Anterior cingulate cortex (tissue), 58 donors: ENCODE measurements at regions not wholly inside any gene's neighbourhood (a gene's known extent, or its start where the extent isn't known, plus 50 kb on each side); places are given as distances from the start of the nearest gene placed in this dataset.
"Not testable (repeated sequence)": the region's sequence is repeated elsewhere in the genome, so short reads cannot be mapped to it uniquely, and the experiment has no call there.

Source experiments
- DNase-seq, 58 donors: peaks; one replicate each; lab custom pipeline; 2025; lab: John Stamatoyannopoulos, UW

- DNase-seq = no peak
Observed at GRCh38 chr2:150271952-150272802, 215.3 kb downstream of the RND3 start.

- DNase-seq = no peak
Observed at GRCh38 chr2:150267651-150268415, 219.6 kb downstream of the RND3 start.

GRCh38 chr2:150266931-150267330 is 220.5 kb downstream of the RND3 start:
- DNase-seq = no peak

DNA sequence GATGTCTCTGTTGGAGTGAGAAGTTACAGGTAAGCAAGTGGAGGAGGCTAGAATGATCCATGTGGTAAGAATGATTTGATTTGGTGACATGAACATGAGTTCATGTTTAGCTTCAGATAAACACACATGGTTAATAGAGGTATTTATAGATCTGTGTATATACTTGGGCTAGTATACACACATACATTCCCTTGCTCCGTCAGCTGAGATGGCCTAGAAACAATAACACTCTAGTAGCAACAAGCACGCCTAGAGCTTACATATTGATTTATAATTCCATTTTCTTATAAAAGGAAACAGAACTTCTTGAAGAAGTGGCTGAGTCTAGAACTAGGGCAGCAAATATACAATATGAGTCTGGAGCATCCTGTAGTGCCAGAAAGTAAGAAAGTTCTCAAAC is 223.0 kb downstream of the RND3 start:
- DNase-seq = no peak

- DNase-seq = no peak
Observed at GRCh38 chr2:150261691-150262090, 225.8 kb downstream of the RND3 start.

DNA sequence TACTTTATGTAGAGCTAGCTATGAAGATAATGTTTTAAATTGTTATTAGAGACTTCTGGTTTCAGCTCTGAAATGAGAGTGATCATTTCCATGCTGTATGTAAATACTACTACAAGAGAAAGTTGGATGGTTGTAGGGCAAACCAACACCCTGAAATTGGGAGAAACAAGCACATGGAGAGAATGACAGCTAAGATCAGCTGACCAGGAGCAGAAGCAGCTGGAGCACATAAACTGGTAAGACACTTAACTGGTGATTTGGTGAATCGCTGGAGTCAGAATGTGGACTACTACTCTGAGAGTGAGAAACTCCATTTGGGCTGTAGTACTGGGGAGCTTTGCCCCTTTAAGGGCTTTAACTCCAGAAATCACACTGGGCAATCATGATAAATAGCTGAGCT is 226.8 kb downstream of the RND3 start:
- no peak for DNase-seq

DNA sequence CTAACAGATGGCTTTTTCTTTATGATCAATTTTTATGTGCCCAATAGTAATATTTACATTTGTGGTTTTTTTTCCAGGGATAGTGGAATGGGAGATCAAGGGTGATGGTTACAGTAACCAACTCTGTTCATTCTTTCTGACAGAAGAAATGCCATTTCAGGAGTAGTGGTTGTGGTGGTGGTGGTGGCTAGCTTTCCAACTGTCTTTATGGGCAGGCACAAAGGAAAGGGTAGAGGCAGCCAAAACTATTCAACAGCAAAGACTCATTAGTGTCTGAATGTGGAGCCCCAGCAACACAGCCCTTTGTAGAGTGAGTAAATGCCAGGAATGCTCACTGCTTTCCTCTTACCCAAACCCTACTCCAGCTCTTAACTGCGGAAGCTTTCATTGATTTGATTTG is 227.7 kb downstream of the RND3 start:
- peak in 5 of 58 donors; percentile 5 to 49 (median 9) for DNase-seq

DNA sequence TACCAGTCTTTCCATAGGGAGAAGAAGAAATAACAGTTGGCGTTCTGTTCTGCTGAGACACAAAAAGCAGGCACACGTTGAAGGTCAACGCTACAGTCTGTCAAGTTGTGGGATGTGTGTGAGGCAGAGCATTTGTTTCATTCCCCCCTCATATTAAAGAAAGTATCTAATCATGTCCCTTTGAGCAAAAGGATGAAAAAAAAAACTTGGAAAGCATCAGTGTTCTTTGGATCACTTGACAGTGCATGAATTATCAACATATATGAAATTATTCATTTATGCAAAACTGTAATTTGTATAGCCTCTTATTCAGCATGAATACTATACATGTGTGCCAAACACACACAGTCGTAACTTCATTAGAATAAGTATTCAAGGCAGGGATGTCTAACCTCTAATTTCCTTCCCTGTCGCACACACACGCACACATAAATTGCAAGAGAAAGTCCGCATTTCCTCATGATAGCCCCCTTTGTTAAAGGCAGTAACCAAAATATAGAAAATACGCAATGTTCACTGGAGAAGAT is 228.6 kb downstream of the RND3 start:
- no peak for DNase-seq

DNA sequence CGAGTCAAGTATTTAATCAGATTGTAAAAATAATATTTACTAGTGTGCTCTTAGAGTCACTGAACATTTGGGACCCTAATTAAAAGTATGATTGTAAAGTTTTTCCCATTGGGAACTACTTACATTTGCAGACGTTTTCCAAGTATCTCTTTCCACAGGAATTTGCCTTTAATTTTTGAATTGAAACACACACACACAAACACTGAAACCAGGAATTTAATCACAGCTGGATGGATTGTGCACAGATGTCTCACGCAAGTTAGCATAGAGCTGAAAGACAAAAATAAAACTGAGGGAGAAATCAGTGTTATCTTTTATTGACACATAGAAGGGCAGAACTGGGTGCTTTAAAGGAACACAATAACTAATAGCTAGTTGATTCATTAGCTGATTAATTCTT is 230.7 kb downstream of the RND3 start:
- DNase-seq = no peak

GRCh38 chr2:150255528-150255927 is 231.9 kb downstream of the RND3 start:
- no peak for DNase-seq

GRCh38 chr2:150249735-150250134 is 237.7 kb downstream of the RND3 start:
- DNase-seq = not testable (repeated sequence)

GRCh38 chr2:150247481-150247880 is 240.0 kb downstream of the RND3 start:
- DNase-seq = no peak

DNA sequence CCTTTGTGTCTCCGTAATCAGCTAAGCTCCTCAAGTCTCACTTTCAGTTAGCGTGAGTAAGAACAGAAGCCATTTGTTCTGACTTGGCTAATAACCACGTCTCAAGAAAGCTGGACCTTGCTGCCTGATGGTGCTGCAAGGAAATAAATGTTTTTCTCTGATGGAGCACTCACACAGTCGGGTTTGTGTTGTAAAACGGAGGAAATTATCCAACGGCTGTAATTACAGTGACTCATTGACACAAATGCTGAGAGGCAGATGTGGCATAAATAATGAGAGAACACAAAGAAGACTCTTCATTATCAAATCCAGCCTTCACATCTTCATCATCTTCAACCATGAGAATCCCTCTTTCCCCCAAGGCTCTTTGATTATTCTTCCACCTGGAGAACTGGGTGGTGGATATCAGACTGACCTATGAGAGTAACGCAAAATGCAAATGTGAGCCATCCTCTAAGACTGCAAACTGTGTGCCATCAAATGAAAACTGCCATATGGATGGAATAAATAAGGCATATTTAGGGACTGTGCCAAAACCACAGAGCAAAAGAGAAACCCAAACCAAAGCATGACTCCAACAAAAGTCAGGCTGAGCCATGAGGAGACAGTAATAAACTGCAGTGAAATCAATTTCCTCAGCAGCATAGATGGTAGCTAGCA is 252.6 kb downstream of the RND3 start:
- peak in 13 of 58 donors; percentile 0 to 37 (median 5) for DNase-seq

DNA sequence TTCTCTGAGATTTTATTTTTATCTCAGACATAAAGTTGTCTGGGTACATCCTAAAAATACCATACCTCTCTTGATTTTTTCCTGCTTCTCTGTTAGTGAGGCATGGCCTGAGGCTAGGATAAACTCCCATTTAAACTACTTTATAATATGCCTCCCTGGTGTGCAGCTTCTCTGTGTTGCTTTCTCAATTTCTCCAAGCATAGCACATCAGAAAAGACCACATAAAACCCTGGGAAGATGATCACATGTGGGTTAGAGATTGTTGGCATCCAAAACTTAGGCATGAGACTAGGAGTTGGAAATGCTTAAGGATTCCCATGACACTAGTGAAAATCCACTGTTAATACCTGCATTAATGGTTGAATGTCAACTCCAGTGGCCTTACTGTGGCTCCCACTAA is 254.6 kb downstream of the RND3 start:
- no peak for DNase-seq

GRCh38 chr2:150232321-150232720 is 255.1 kb downstream of the RND3 start:
- DNase-seq = no peak

DNA sequence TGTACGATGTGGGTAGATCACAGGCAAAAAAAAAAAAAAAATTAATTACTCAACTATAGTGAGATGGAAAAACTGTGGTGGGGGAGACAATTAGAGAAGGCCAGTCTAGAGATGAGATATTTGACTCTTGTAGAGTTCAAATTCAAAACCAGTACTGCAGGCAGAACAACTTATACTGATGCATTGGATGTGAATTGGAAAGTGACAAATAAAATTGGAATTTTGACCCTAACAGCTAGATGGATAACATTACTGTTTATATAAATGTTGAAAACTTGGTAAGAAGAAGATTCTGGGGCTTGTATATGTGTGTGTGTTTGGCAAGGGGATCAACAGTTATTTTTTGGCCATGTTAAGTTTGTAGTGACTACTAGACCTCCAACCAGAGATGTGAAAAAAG is 256.9 kb downstream of the RND3 start:
- DNase-seq = no peak

- DNase-seq = no peak
Observed at GRCh38 chr2:150230004-150230403, 257.5 kb downstream of the RND3 start.

DNA sequence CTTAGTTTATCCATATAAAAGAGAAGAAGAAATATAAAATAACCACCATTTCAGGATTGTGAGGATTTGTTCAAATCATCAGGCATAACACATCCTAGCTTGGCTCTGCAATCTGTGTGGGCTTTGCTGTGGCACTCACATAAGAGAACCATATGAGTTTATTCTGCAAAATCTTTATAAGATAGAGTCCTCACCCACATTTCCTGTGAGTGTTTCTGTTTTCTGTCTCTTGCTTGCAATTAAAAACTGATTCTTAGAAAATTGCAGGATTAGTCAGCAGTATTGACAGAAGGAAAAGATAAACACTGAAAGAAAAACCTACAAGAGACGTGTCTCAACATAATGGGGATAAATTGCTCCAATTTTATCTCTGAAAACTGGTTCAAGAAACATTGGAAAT is 258.5 kb downstream of the RND3 start:
- DNase-seq = peak in 10 of 58 donors; percentile 0 to 9 (median 4)

DNA sequence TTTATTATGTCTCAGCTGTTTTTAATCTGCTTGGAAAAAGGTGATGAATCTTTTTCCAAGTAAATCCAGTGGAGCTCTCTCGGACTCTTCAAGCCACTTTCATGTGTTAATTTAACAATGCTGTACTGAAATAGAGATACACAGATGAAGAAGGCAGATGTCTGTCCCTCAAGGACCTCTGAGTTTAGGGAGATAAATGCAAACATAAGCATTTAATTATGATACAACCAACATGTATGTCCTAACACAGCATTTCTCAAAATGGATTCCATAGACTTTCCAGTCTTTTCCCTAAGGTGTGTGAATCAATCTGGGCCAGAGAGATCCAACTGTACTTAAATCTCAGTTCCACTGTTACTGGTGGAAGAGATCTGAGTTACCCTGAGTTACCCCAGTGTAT is 262.4 kb downstream of the RND3 start:
- no peak for DNase-seq

- DNase-seq = no peak
Observed at GRCh38 chr2:150224321-150224720, 263.1 kb downstream of the RND3 start.

- DNase-seq = no peak
Observed at GRCh38 chr2:150222942-150223341, 264.5 kb downstream of the RND3 start.
